ENCODE measurements at regions not wholly inside any gene's neighbourhood (a gene's known extent, or its start where the extent isn't known, plus 50 kb on each side); places are given as distances from the start of the nearest gene placed in this dataset.

GRCh38 chr21:41559658-41560631, 52.0 kb upstream of the TMPRSS2 start:
- Histone ChIP-seq H3K9me3 (replicated peaks; ENCODE audit: control insufficient read depth, low read depth, low read length) (no peaks in the 10 kb centered on the region), H3K4me3 (ENCODE audit: low read length) (no peak overlapping the region), H3K27me3 (ENCODE audit: control insufficient read depth, insufficient read depth, low read length) (peaks cover 10% of the 10 kb centered on the region), H3K4me1 (ENCODE audit: control insufficient read depth, insufficient read depth, low read length) (no peaks in the 10 kb centered on the region), H3K36me3 (ENCODE audit: control insufficient read depth, insufficient read depth, low read length) (no peaks in the 10 kb centered on the region), H3K27ac (ENCODE audit: low read length) (no peak overlapping the region)
- WGBS (ENCODE audit: insufficient coverage): 60% methylated on average over 4 of the region's 15 CpGs
- DNase-seq: peak; percentile 11

DNA sequence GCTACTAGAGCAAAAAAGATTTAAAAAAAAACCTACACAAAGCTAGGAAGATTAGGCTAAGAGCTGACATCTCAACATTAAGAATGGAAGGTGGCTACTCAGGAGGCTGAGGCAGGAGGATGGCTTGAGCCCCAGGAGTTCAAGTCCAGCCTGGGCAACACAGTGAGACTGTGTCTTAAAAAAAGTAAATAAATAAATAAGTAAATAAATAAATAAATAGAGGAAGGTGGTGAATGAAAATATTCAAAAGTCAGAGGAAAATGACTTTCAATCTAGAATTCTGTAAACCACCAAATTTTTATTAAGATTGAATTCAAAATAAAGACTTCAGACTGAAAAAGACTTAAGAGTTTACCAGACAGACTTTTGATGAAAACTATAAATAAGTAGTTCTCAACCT, 50.9 kb upstream of the TMPRSS2 start:
- Histone ChIP-seq H3K36me3 (ENCODE audit: control insufficient read depth, insufficient read depth, low read length) (no peaks in the 10 kb centered on the region), H3K4me3 (ENCODE audit: low read length) (no peak overlapping the region), H3K9me3 (replicated peaks; ENCODE audit: control insufficient read depth, low read depth, low read length) (no peaks in the 10 kb centered on the region), H3K27me3 (ENCODE audit: control insufficient read depth, insufficient read depth, low read length) (peaks cover 10% of the 10 kb centered on the region), H3K27ac (ENCODE audit: low read length) (no peak overlapping the region), H3K4me1 (ENCODE audit: control insufficient read depth, insufficient read depth, low read length) (no peaks in the 10 kb centered on the region)
- DNase-seq: no peak

DNA sequence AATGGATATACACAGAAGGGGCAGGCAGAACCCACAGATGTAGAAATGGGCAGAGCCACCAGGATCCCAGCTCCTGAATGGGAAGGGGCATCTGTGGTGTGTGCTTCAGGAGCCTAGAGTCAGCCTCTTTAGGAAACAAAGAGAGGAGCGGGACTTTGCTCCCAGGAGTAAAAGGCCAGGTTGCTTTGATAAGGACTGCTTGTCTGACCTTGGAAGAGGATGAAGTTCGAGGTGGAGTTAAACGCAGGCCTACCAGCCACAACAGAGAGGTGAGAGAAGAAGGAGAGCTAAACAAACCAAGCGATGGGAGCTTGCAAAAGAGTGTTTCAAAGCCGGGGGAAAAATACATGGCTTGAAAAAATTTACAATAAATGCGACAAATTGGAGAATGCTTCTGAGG, 49.9 kb upstream of the TMPRSS2 start:
- no peaks in the 10 kb centered on the region for H3K9me3 ChIP-seq (replicated peaks; ENCODE audit: control insufficient read depth, low read depth, low read length)
- H3K4me1 ChIP-seq (ENCODE audit: control insufficient read depth, insufficient read depth, low read length): no peaks in the 10 kb centered on the region
- no peak overlapping the region for H3K27ac ChIP-seq (ENCODE audit: low read length)
- DNase-seq: no peak
- no peak overlapping the region for H3K4me3 ChIP-seq (ENCODE audit: low read length)
- WGBS (ENCODE audit: insufficient coverage): 75% methylated on average over 6 of the region's 6 CpGs
- H3K27me3 ChIP-seq (ENCODE audit: control insufficient read depth, insufficient read depth, low read length): peaks cover 10% of the 10 kb centered on the region
- no peaks in the 10 kb centered on the region for H3K36me3 ChIP-seq (ENCODE audit: control insufficient read depth, insufficient read depth, low read length)
